ENCODE measurements at regions not wholly inside any gene's neighbourhood (a gene's known extent, or its start where the extent isn't known, plus 50 kb on each side); places are given as distances from the start of the nearest gene placed in this dataset.

GRCh38 chr7:47724335-47724982, 142.5 kb upstream of the TNS3 start:
- peaks cover 9% of the 10 kb centered on the region for H3K4me1 ChIP-seq (ENCODE audit: insufficient read depth, low read length)
- no peaks in the 10 kb centered on the region for H3K9me3 ChIP-seq (ENCODE audit: control insufficient read depth, insufficient read depth, low read length)
- H3K9ac ChIP-seq (ENCODE audit: low read depth, low read length): no peak overlapping the region
- H3K36me3 ChIP-seq (ENCODE audit: insufficient read depth, low read length): no peaks in the 10 kb centered on the region

- no peak overlapping the region for H3K9ac ChIP-seq (ENCODE audit: low read depth, low read length)
- no peaks in the 10 kb centered on the region for H3K9me3 ChIP-seq (ENCODE audit: control insufficient read depth, insufficient read depth, low read length)
- no peaks in the 10 kb centered on the region for H3K36me3 ChIP-seq (ENCODE audit: insufficient read depth, low read length)
- peaks cover 9% of the 10 kb centered on the region for H3K4me1 ChIP-seq (ENCODE audit: insufficient read depth, low read length)
These were observed 140.2 kb upstream of the TNS3 start for GRCh38 chr7:47722126-47722525.

GRCh38 chr7:47721670-47722069, 139.8 kb upstream of the TNS3 start:
- Histone ChIP-seq H3K9ac (ENCODE audit: low read depth, low read length) (no peak overlapping the region), H3K4me1 (ENCODE audit: insufficient read depth, low read length) (peaks cover 9% of the 10 kb centered on the region), H3K36me3 (ENCODE audit: insufficient read depth, low read length) (no peaks in the 10 kb centered on the region), H3K9me3 (ENCODE audit: control insufficient read depth, insufficient read depth, low read length) (no peaks in the 10 kb centered on the region)

GRCh38 chr7:47720907-47721244, 139.0 kb upstream of the TNS3 start:
- no peaks in the 10 kb centered on the region for H3K36me3 ChIP-seq (ENCODE audit: insufficient read depth, low read length)
- H3K9me3 ChIP-seq (ENCODE audit: control insufficient read depth, insufficient read depth, low read length): no peaks in the 10 kb centered on the region
- no peak overlapping the region for H3K9ac ChIP-seq (ENCODE audit: low read depth, low read length)
- peaks cover 9% of the 10 kb centered on the region for H3K4me1 ChIP-seq (ENCODE audit: insufficient read depth, low read length)

- Histone ChIP-seq H3K9me3 (ENCODE audit: control insufficient read depth, insufficient read depth, low read length) (no peaks in the 10 kb centered on the region), H3K36me3 (ENCODE audit: insufficient read depth, low read length) (no peaks in the 10 kb centered on the region), H3K9ac (ENCODE audit: low read depth, low read length) (no peak overlapping the region), H3K4me1 (ENCODE audit: insufficient read depth, low read length) (peaks cover 9% of the 10 kb centered on the region)
These were observed 138.4 kb upstream of the TNS3 start for GRCh38 chr7:47720141-47720906.

- Histone ChIP-seq H3K9me3 (ENCODE audit: control insufficient read depth, insufficient read depth, low read length) (no peaks in the 10 kb centered on the region), H3K36me3 (ENCODE audit: insufficient read depth, low read length) (no peaks in the 10 kb centered on the region), H3K4me1 (ENCODE audit: insufficient read depth, low read length) (peaks cover 2% of the 10 kb centered on the region), H3K9ac (ENCODE audit: low read depth, low read length) (no peak overlapping the region)
These were observed 137.8 kb upstream of the TNS3 start for GRCh38 chr7:47719675-47720074.

- Histone ChIP-seq H3K9ac (ENCODE audit: low read depth, low read length) (no peak overlapping the region), H3K9me3 (ENCODE audit: control insufficient read depth, insufficient read depth, low read length) (no peaks in the 10 kb centered on the region), H3K4me1 (ENCODE audit: insufficient read depth, low read length) (no peaks in the 10 kb centered on the region), H3K36me3 (ENCODE audit: insufficient read depth, low read length) (no peaks in the 10 kb centered on the region)
These were observed 133.7 kb upstream of the TNS3 start for GRCh38 chr7:47715631-47716068.

GRCh38 chr7:47714669-47715607, 133.0 kb upstream of the TNS3 start:
- H3K9me3 ChIP-seq (ENCODE audit: control insufficient read depth, insufficient read depth, low read length): no peaks in the 10 kb centered on the region
- H3K4me1 ChIP-seq (ENCODE audit: insufficient read depth, low read length): no peaks in the 10 kb centered on the region
- H3K36me3 ChIP-seq (ENCODE audit: insufficient read depth, low read length): no peaks in the 10 kb centered on the region
- no peak overlapping the region for H3K9ac ChIP-seq (ENCODE audit: low read depth, low read length)

GRCh38 chr7:47713595-47713994, 131.7 kb upstream of the TNS3 start:
- Histone ChIP-seq H3K9me3 (ENCODE audit: control insufficient read depth, insufficient read depth, low read length) (no peaks in the 10 kb centered on the region), H3K9ac (ENCODE audit: low read depth, low read length) (no peak overlapping the region), H3K4me1 (ENCODE audit: insufficient read depth, low read length) (no peaks in the 10 kb centered on the region), H3K36me3 (ENCODE audit: insufficient read depth, low read length) (no peaks in the 10 kb centered on the region)

GRCh38 chr7:47712416-47712815, 130.5 kb upstream of the TNS3 start:
- Histone ChIP-seq H3K36me3 (ENCODE audit: insufficient read depth, low read length) (no peaks in the 10 kb centered on the region), H3K9me3 (ENCODE audit: control insufficient read depth, insufficient read depth, low read length) (no peaks in the 10 kb centered on the region), H3K9ac (ENCODE audit: low read depth, low read length) (no peak overlapping the region), H3K4me1 (ENCODE audit: insufficient read depth, low read length) (no peaks in the 10 kb centered on the region)

- H3K9ac ChIP-seq (ENCODE audit: low read depth, low read length): no peak overlapping the region
These were observed 129.9 kb upstream of the TNS3 start for GRCh38 chr7:47711776-47712175.

GRCh38 chr7:47710201-47710935, 128.5 kb upstream of the TNS3 start:
- H3K36me3 ChIP-seq (ENCODE audit: insufficient read depth, low read length): no peaks in the 10 kb centered on the region
- no peaks in the 10 kb centered on the region for H3K4me1 ChIP-seq (ENCODE audit: insufficient read depth, low read length)
- H3K9me3 ChIP-seq (ENCODE audit: control insufficient read depth, insufficient read depth, low read length): no peaks in the 10 kb centered on the region
- H3K9ac ChIP-seq (ENCODE audit: low read depth, low read length): no peak overlapping the region

More at GRCh38 chr7:47711776-47712175, 129.9 kb upstream of the TNS3 start:
- Histone ChIP-seq H3K4me1 (ENCODE audit: insufficient read depth, low read length) (no peaks in the 10 kb centered on the region), H3K36me3 (ENCODE audit: insufficient read depth, low read length) (no peaks in the 10 kb centered on the region), H3K9me3 (ENCODE audit: control insufficient read depth, insufficient read depth, low read length) (no peaks in the 10 kb centered on the region)

- no peaks in the 10 kb centered on the region for H3K9me3 ChIP-seq (ENCODE audit: control insufficient read depth, insufficient read depth, low read length)
- no peak overlapping the region for H3K9ac ChIP-seq (ENCODE audit: low read depth, low read length)
- H3K36me3 ChIP-seq (ENCODE audit: insufficient read depth, low read length): no peaks in the 10 kb centered on the region
- no peaks in the 10 kb centered on the region for H3K4me1 ChIP-seq (ENCODE audit: insufficient read depth, low read length)
These were observed 127.5 kb upstream of the TNS3 start for GRCh38 chr7:47709451-47709850.

- Histone ChIP-seq H3K9ac (ENCODE audit: low read depth, low read length) (no peak overlapping the region), H3K9me3 (ENCODE audit: control insufficient read depth, insufficient read depth, low read length) (no peaks in the 10 kb centered on the region), H3K4me1 (ENCODE audit: insufficient read depth, low read length) (no peaks in the 10 kb centered on the region), H3K36me3 (ENCODE audit: insufficient read depth, low read length) (no peaks in the 10 kb centered on the region)
These were observed 127.1 kb upstream of the TNS3 start for GRCh38 chr7:47709051-47709450.
